ENCODE measurements at regions not wholly inside any gene's neighbourhood (a gene's known extent, or its start where the extent isn't known, plus 50 kb on each side); places are given as distances from the start of the nearest gene placed in this dataset.

DNA sequence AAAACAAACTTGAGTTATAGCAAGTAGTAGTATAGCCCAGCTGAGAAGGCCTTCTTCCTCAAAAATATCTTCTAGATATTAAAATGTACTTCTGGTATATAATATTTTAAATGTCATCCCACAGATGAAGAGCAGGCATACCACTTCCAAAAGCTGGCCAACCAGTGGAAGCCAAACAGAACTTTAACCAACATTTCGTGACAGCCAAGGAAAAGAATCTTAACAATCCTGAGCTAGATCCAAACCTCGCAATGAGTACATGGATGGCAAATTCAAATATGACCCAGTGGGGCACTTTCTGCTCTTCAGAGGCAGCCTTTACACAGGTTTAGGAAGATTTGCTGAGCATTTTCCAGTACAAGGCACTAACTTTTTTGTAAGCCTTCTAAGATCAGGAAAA lies 91.8 kb upstream of the ACO1 start:
- intact Hi-C loops (cut with DNase I), result no loop called here
- TF ChIP-seq, protein P1, sequence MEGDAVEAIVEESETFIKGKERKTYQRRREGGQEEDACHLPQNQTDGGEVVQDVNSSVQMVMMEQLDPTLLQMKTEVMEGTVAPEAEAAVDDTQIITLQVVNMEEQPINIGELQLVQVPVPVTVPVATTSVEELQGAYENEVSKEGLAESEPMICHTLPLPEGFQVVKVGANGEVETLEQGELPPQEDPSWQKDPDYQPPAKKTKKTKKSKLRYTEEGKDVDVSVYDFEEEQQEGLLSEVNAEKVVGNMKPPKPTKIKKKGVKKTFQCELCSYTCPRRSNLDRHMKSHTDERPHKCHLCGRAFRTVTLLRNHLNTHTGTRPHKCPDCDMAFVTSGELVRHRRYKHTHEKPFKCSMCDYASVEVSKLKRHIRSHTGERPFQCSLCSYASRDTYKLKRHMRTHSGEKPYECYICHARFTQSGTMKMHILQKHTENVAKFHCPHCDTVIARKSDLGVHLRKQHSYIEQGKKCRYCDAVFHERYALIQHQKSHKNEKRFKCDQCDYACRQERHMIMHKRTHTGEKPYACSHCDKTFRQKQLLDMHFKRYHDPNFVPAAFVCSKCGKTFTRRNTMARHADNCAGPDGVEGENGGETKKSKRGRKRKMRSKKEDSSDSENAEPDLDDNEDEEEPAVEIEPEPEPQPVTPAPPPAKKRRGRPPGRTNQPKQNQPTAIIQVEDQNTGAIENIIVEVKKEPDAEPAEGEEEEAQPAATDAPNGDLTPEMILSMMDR (IDR thresholded peaks at IDR 0.05), result no peak
- no peak for TF ChIP-seq POLR2AphosphoS5 (IDR thresholded peaks at IDR 0.05)
- no peak for TF ChIP-seq POLR2A (IDR thresholded peaks at IDR 0.05; ENCODE audit: low read depth)
- no peak for TF ChIP-seq EP300 (IDR thresholded peaks at IDR 0.05)
- Histone ChIP-seq H3K27ac (replicated peaks in 1 of 4) (no peak overlapping the region), H3K27me3 (no peaks in the 10 kb centered on the region), H3K9me3 (no peaks in the 10 kb centered on the region), H3K36me3 (no peaks in the 10 kb centered on the region), H3K4me1 (no peaks in the 10 kb centered on the region), H3K4me3 (no peak overlapping the region)
- DNase-seq (ENCODE audit: extremely low spot score), result no peak
- WGBS, result 31% methylated on average over 2 of the region's 2 CpGs

DNA sequence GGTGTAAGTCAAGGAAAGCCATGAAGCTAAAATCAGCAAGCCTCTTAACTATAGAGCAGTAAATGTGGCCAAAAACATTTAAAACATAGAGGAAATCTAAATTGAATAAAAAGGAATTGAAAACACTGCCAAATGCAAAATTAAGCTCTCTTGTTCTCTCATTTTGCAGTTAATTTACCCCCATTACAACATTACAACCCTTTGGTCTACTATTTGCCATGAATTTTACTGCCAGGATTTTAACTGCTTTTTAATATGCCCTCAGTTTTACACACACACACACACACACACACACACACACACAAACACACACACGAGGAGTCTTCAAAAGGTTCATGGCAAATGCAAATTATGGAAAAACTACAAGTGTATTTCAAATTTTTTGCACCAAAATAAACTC lies 91.4 kb upstream of the ACO1 start:
- no peaks in the 10 kb centered on the region for H3K9me3 ChIP-seq
- intact Hi-C loops (cut with DNase I), result no loop called here
- no peaks in the 10 kb centered on the region for H3K27me3 ChIP-seq
- TF ChIP-seq EP300 (IDR thresholded peaks at IDR 0.05) (no peak), POLR2A (IDR thresholded peaks at IDR 0.05; ENCODE audit: low read depth) (no peak), POLR2AphosphoS5 (IDR thresholded peaks at IDR 0.05) (no peak)
- TF ChIP-seq, protein P1 (IDR thresholded peaks at IDR 0.05), result no peak
- H3K27ac ChIP-seq (replicated peaks in 1 of 4), result no peak overlapping the region
- DNase-seq (ENCODE audit: extremely low spot score), result no peak
- no peaks in the 10 kb centered on the region for H3K4me1 ChIP-seq
- WGBS, result 76% methylated on average over 1 of the region's 1 CpG
- H3K36me3 ChIP-seq, result no peaks in the 10 kb centered on the region
- H3K4me3 ChIP-seq, result no peak overlapping the region

DNA sequence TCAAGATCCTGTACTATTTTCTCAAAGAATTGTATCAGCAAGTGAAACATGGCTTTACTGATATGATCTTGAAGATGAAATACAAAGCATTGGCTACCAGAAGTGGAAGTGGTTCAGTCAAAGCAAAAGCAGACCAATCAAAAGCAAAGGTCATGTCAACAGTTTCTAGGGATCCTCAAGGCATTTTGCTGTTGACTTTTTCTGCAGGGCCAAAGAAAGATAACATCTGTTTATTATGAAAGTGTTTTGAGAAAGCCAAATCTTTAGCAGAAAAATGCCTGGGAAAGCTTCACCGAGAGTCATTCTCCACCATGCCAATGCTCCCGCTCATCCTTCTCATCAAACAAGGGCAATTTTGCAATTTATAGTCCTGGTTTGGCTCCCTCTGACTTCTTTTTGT lies 90.3 kb upstream of the ACO1 start:
- intact Hi-C loops (cut with DNase I), result no loop called here
- 62% methylated on average over 2 of the region's 2 CpGs for WGBS
- TF ChIP-seq EP300 (IDR thresholded peaks at IDR 0.05), result no peak
- TF ChIP-seq, protein P1 (IDR thresholded peaks at IDR 0.05), result no peak

DNA sequence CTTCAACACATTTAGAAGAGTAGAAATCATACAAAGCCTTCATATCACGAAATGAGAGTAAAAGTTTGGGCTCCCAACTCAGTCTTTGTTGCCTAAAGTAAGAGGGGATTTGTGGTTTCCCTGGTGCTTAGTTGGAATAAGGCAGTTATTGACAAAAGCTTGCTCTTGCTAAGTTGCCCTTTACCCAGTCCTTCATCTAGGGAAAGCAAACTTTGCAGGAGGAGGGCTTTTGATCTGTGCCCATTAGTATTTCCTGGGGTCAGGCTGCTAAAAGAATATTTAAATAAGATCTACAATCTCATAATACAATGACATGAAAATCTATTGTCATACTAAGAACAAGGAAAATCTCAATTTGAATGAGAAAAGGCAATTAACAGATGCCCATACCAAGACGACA lies 84.1 kb upstream of the ACO1 start:
- no peaks in the 10 kb centered on the region for H3K4me1 ChIP-seq
- WGBS, result 86% methylated on average over 2 of the region's 2 CpGs
- no peaks in the 10 kb centered on the region for H3K27me3 ChIP-seq
- intact Hi-C loops (cut with DNase I), result no loop called here
- no peaks in the 10 kb centered on the region for H3K36me3 ChIP-seq
- TF ChIP-seq, protein P1 (IDR thresholded peaks at IDR 0.05), result no peak
- TF ChIP-seq POLR2AphosphoS5 (IDR thresholded peaks at IDR 0.05) (no peak), EP300 (IDR thresholded peaks at IDR 0.05) (no peak), POLR2A (IDR thresholded peaks at IDR 0.05; ENCODE audit: low read depth) (no peak)
- no peaks in the 10 kb centered on the region for H3K9me3 ChIP-seq
- no peak overlapping the region for H3K27ac ChIP-seq (replicated peaks in 1 of 4)
- no peak overlapping the region for H3K4me3 ChIP-seq
- no peak for DNase-seq (ENCODE audit: extremely low spot score)

More for the DNA sequence above, 90.3 kb upstream of the ACO1 start:
- no peaks in the 10 kb centered on the region for H3K4me1 ChIP-seq
- no peaks in the 10 kb centered on the region for H3K9me3 ChIP-seq
- no peaks in the 10 kb centered on the region for H3K36me3 ChIP-seq
- DNase-seq (ENCODE audit: extremely low spot score), result no peak
- H3K4me3 ChIP-seq, result no peak overlapping the region
- no peaks in the 10 kb centered on the region for H3K27me3 ChIP-seq
- no peak overlapping the region for H3K27ac ChIP-seq (replicated peaks in 1 of 4)

DNA sequence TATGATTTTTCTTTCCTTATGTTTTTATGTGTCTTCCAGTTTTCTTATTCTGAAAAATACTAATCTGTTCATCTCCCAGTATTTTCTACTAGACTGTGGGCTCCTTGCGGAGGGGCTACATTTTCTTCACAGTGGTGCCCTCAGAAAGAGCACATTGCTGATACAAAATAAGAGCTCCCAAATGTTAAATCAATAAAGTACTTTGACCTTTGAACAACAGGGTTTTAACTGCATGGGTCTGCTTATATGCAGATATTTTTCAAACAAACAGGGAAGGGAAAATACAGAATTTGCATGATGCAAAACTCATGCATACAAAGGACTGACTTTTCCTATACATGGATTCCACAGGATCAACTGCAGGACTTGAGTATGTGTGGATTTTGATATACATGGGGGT lies 79.9 kb upstream of the ACO1 start:
- TF ChIP-seq, protein P1 (IDR thresholded peaks at IDR 0.05), result no peak
- TF ChIP-seq POLR2A (IDR thresholded peaks at IDR 0.05; ENCODE audit: low read depth) (no peak), POLR2AphosphoS5 (IDR thresholded peaks at IDR 0.05) (no peak), EP300 (IDR thresholded peaks at IDR 0.05) (no peak)
- Histone ChIP-seq H3K27ac (replicated peaks in 1 of 4) (no peak overlapping the region), H3K27me3 (no peaks in the 10 kb centered on the region), H3K36me3 (no peaks in the 10 kb centered on the region), H3K9me3 (peaks cover 0 to 5% (median 0%) of the 10 kb centered on the region in 4 donors), H3K4me3 (no peak overlapping the region), H3K4me1 (no peaks in the 10 kb centered on the region)
- intact Hi-C loops (cut with DNase I), result no loop called here
- 0% methylated on average over 1 of the region's 1 CpG for WGBS
- DNase-seq (ENCODE audit: extremely low spot score), result no peak

Data from esophagus muscularis mucosa (tissue), 4 donors.